Peyer's patch (tissue), 4 donors: ENCODE measurements at regions not wholly inside any gene's neighbourhood (a gene's known extent, or its start where the extent isn't known, plus 50 kb on each side); places are given as distances from the start of the nearest gene placed in this dataset.
"Not testable (repeated sequence)": the region's sequence is repeated elsewhere in the genome, so short reads cannot be mapped to it uniquely, and the experiment has no call there.

Experiments used
- DNase-seq, 3 donors: peaks; one replicate each; pipeline ENCODE4 v3.0.0-alpha.2; 2017 to 2019
- H3K27ac ChIP-seq, 4 donors: fragments of 200-600 bp; sonication (generic); one replicate each; pipeline ENCODE4 v1.5.1; 2016 to 2019
- H3K27me3 ChIP-seq, 2 donors: fragments of 200-600 bp; sonication (generic); one replicate each; pipeline ENCODE4 v1.5.1; 2019
- H3K36me3 ChIP-seq, 3 donors: fragments of 200-600 bp; sonication (generic); one replicate each; pipeline ENCODE4 v1.5.1; 2016 to 2019
- H3K4me1 ChIP-seq, 4 donors: fragments of 200-600 bp; sonication (generic); one replicate each; pipeline ENCODE4 v1.5.1; 2016 to 2019
- H3K4me3 ChIP-seq, 4 donors: fragments of 200-600 bp; sonication (generic); 1 replicate in 3 of 4; 2 replicates in 1 of 4; pipeline ENCODE4 v1.5.1; 2016 to 2019; ENCODE audit warnings: mild to moderate bottlenecking in 1 of 4
- H3K9me3 ChIP-seq, 4 donors: fragments of 200-600 bp; sonication (generic); one replicate each; pipeline ENCODE4 v1.5.1; 2016 to 2019; ENCODE audit warnings: mild to moderate bottlenecking in 1 of 4
- POLR2A ChIP-seq, 2 donors: fragments of 450-650 bp; IDR thresholded peaks; one replicate each; pipeline ENCODE4 v1.5.1; 2017; ENCODE audit warnings: antibody characterized with exemption in 2 of 2, mild to moderate bottlenecking in 2 of 2, moderate library complexity in 2 of 2
- TF ChIP-seq, protein P1 (sequence below), 6 experiments: fragments of 450-650 bp in 4 of 6; fragments of 200-600 bp in 2 of 6; sonication (generic) in 1 of 6; IDR thresholded peaks; one replicate each; pipeline ENCODE4 v1.5.1; 2017 to 2019; ENCODE audit warnings: antibody characterized with exemption in 6 of 6, mild to moderate bottlenecking in 3 of 6, moderate library complexity in 1 of 6

DNA sequence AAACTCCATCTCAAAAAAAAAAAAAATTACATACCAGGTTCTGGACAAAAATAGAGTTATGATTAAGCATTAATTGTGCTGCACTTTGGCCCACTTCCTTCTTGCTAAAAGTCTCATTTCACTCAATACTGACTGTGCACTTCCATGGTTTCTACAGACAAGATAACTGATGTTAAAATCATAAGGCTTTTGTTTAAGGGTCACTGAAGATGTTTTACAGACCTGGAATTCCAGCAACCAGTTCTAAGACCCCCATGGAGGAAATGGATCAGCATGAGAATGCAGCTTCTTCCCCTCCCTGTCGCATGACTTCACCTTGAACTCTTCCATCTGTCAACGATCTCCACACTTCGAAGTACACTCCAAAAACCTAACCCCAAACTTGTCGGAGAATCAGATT is 1191.8 kb upstream of the AUTS2 start:
- TF ChIP-seq, protein P1, sequence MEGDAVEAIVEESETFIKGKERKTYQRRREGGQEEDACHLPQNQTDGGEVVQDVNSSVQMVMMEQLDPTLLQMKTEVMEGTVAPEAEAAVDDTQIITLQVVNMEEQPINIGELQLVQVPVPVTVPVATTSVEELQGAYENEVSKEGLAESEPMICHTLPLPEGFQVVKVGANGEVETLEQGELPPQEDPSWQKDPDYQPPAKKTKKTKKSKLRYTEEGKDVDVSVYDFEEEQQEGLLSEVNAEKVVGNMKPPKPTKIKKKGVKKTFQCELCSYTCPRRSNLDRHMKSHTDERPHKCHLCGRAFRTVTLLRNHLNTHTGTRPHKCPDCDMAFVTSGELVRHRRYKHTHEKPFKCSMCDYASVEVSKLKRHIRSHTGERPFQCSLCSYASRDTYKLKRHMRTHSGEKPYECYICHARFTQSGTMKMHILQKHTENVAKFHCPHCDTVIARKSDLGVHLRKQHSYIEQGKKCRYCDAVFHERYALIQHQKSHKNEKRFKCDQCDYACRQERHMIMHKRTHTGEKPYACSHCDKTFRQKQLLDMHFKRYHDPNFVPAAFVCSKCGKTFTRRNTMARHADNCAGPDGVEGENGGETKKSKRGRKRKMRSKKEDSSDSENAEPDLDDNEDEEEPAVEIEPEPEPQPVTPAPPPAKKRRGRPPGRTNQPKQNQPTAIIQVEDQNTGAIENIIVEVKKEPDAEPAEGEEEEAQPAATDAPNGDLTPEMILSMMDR (IDR thresholded peaks at IDR 0.05) = no peak
- no peak for TF ChIP-seq POLR2A (IDR thresholded peaks at IDR 0.05)
- no peaks in the 10 kb centered on the region for H3K9me3 ChIP-seq
- no peak overlapping the region for H3K27ac ChIP-seq
- H3K4me1 ChIP-seq = no peaks in the 10 kb centered on the region
- H3K36me3 ChIP-seq = no peaks in the 10 kb centered on the region
- no peaks in the 10 kb centered on the region for H3K27me3 ChIP-seq
- H3K4me3 ChIP-seq = no peak overlapping the region
- no peak for DNase-seq

DNA sequence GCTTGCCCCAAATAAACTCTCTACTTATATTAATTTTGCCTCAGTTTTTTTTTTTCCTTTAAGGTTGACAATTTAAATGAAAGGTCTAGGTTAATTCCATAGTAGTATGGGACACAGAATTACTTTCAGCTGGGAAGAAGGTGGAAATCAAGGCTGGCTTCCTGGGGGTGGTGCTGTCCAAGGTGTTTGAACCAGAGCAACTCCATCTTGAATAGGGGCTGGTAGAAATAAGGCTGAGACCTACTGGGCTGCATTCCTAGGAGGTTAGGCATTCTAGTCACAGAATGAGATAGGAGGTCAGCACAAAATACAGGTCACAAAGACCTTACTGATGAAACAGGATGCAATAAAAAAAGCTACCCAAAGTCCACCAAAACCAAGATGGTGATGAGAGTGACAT is 1190.8 kb upstream of the AUTS2 start:
- H3K27ac ChIP-seq = no peak overlapping the region
- H3K4me3 ChIP-seq = no peak overlapping the region
- TF ChIP-seq, protein P1 (IDR thresholded peaks at IDR 0.05) = no peak
- no peak for TF ChIP-seq POLR2A (IDR thresholded peaks at IDR 0.05)
- H3K36me3 ChIP-seq = no peaks in the 10 kb centered on the region
- DNase-seq = no peak
- no peaks in the 10 kb centered on the region for H3K4me1 ChIP-seq
- no peaks in the 10 kb centered on the region for H3K27me3 ChIP-seq
- no peaks in the 10 kb centered on the region for H3K9me3 ChIP-seq

DNA sequence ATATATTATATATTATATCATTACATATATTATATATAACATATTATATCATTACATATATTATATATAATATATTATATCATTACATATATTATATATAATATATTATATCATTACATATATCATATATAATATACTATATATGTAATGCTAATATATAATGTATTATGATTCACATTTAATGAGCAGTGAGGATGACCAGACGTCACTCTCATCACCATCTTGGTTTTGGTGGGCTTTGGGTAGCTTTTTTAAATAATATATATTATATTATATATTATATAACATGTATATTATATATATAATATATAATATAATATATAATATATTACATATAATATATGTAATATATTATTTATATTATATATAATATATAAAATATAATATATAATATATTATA is 1189.4 kb upstream of the AUTS2 start:
- H3K27me3 ChIP-seq = no peaks in the 10 kb centered on the region
- H3K36me3 ChIP-seq = no peaks in the 10 kb centered on the region
- TF ChIP-seq, protein P1 (IDR thresholded peaks at IDR 0.05) = no peak
- TF ChIP-seq POLR2A (IDR thresholded peaks at IDR 0.05) = no peak
- no peak overlapping the region for H3K27ac ChIP-seq
- H3K4me1 ChIP-seq = no peaks in the 10 kb centered on the region
- no peaks in the 10 kb centered on the region for H3K9me3 ChIP-seq
- H3K4me3 ChIP-seq = no peak overlapping the region
- DNase-seq = no peak

DNA sequence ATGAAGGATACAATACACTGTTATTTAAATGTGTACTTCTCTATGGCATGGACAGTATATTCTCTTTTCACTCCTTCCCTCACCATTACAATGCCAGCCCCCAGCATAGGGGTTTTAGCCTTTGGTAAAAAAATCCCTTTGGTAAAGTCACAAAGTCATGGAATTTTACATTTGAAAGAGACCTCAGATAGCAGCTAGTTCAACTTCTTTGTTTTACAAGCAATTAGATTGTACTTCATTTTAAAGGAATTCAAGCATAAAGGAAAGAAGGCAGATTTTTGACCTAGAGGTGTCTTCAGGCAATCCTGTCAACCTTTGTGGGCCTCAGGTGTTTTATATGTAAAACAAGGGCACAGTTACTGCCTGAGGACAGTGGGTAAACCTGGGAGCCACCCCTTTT is 1188.4 kb upstream of the AUTS2 start:
- TF ChIP-seq POLR2A (IDR thresholded peaks at IDR 0.05) = no peak
- Histone ChIP-seq H3K4me1 (no peaks in the 10 kb centered on the region), H3K4me3 (no peak overlapping the region), H3K27ac (no peak overlapping the region), H3K36me3 (no peaks in the 10 kb centered on the region), H3K9me3 (no peaks in the 10 kb centered on the region), H3K27me3 (no peaks in the 10 kb centered on the region)
- no peak for DNase-seq

DNA sequence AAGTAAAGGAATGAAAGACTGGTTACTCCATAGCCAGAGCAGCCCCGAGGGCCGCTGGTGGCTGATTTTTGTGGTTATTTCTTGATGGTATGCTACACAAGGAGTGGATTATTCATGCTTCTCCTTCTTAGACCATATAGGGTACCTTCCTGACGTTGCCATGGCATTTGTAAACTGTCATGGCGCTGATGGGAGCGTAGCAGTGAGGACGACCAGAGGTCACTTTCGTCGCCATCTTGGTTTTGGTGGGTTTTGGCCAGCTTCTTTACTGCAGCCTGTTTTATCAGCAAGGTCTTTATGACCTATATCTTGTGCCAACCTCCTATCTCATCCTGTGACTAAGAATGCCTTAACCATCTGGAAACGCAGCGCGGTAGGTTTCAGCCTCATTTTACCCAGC is 1187.6 kb upstream of the AUTS2 start:
- DNase-seq, H3K4me3 ChIP-seq, H3K27ac ChIP-seq, H3K36me3 ChIP-seq, H3K4me1 ChIP-seq, H3K9me3 ChIP-seq, H3K27me3 ChIP-seq: not testable (repeated sequence)

DNA sequence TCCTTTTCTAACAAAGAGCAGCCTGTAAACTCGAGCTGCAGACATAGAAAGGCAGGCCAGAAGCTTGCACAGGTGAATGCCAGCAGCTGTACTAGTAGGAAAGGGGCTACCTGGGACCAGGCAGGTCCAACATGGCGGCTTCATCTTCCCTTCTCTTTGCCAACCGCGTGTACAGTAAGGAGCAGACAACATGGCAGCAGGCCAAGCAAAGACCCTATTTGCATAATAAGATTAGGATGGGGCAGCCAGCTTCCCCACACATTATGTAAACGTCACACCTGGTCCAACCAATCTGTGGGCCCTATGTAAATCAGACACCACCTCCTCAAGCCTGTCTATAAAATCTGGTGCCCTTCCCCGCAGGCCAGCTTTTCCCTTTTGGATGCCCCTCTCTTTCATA is 1186.5 kb upstream of the AUTS2 start:
- no peaks in the 10 kb centered on the region for H3K27me3 ChIP-seq
- DNase-seq = no peak
- H3K36me3 ChIP-seq = no peaks in the 10 kb centered on the region
- no peaks in the 10 kb centered on the region for H3K4me1 ChIP-seq
- H3K9me3 ChIP-seq = no peaks in the 10 kb centered on the region
- TF ChIP-seq POLR2A (IDR thresholded peaks at IDR 0.05) = no peak
- TF ChIP-seq, protein P1 (IDR thresholded peaks at IDR 0.05) = no peak
- H3K27ac ChIP-seq = no peak overlapping the region
- no peak overlapping the region for H3K4me3 ChIP-seq

DNA sequence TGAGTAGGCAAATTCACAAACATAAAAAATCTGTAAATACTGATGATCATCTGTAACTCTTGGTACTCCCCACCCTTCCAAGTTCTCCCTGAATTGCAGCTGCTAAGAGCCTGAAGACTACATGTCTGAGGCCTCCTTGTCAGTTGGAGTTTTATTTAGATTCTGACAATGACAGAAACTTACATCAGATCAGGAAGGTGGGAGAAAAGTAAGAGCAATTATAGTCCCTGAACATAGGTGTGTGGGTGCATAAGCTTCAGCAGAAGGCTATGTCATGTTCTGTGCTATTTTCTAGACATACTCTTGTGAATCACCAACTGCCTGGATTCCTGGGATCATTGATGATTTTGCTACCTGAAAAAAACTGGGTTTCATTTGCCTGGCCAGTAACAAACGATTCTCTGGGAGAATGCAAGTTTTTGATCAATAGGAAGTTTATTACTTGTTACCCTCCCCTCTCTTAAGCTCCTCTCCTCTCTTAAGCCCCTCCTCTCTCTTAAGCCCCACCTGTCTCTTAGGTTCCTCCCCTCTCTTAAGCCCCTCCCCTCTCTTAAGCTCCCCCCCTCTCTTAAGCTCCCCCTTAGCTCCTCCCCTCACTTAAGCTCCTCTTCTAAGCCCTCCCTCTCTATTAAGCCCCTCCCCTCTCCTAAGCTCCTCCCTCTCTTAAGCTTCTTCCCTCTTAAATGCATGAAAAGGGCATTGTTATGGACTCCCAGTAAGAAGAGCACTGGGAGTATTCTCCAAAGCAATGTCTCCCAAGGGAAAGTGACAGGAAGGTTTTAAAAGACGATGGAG is 1183.4 kb upstream of the AUTS2 start:
- TF ChIP-seq, protein P1 (IDR thresholded peaks at IDR 0.05) = no peak
- no peak for TF ChIP-seq POLR2A (IDR thresholded peaks at IDR 0.05)
- no peaks in the 10 kb centered on the region for H3K27me3 ChIP-seq

More for the DNA sequence above, 1183.4 kb upstream of the AUTS2 start:
- DNase-seq = no peak
- no peaks in the 10 kb centered on the region for H3K36me3 ChIP-seq
- no peaks in the 10 kb centered on the region for H3K4me1 ChIP-seq
- no peak overlapping the region for H3K27ac ChIP-seq
- no peaks in the 10 kb centered on the region for H3K9me3 ChIP-seq
- no peak overlapping the region for H3K4me3 ChIP-seq
